ENCODE measurements at regions not wholly inside any gene's neighbourhood (a gene's known extent, or its start where the extent isn't known, plus 50 kb on each side); places are given as distances from the start of the nearest gene placed in this dataset.

- no peak for TF ChIP-seq ZNF70 (CRISPR knock-in tag; IDR thresholded peaks at IDR 0.05)
- no peak for TF ChIP-seq PATZ1 (CRISPR knock-in tag; IDR thresholded peaks at IDR 0.05; ENCODE audit: borderline replicate concordance)
Observed at GRCh38 chr20:48325656-48326433, 502.0 kb downstream of the PREX1 start (continued).

- ATAC-seq, result no peak
- TF ChIP-seq, protein P1, sequence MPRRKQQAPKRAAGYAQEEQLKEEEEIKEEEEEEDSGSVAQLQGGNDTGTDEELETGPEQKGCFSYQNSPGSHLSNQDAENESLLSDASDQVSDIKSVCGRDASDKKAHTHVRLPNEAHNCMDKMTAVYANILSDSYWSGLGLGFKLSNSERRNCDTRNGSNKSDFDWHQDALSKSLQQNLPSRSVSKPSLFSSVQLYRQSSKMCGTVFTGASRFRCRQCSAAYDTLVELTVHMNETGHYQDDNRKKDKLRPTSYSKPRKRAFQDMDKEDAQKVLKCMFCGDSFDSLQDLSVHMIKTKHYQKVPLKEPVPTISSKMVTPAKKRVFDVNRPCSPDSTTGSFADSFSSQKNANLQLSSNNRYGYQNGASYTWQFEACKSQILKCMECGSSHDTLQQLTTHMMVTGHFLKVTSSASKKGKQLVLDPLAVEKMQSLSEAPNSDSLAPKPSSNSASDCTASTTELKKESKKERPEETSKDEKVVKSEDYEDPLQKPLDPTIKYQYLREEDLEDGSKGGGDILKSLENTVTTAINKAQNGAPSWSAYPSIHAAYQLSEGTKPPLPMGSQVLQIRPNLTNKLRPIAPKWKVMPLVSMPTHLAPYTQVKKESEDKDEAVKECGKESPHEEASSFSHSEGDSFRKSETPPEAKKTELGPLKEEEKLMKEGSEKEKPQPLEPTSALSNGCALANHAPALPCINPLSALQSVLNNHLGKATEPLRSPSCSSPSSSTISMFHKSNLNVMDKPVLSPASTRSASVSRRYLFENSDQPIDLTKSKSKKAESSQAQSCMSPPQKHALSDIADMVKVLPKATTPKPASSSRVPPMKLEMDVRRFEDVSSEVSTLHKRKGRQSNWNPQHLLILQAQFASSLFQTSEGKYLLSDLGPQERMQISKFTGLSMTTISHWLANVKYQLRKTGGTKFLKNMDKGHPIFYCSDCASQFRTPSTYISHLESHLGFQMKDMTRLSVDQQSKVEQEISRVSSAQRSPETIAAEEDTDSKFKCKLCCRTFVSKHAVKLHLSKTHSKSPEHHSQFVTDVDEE (CRISPR knock-in tag; IDR thresholded peaks at IDR 0.05), result no peak
Observed at GRCh38 chr20:48324744-48325143, 503.1 kb downstream of the PREX1 start.

- TF ChIP-seq, protein P1 (CRISPR knock-in tag; IDR thresholded peaks at IDR 0.05), result no peak
- TF ChIP-seq GLIS3 (CRISPR knock-in tag; IDR thresholded peaks at IDR 0.05) (no peak), ISL1 (CRISPR knock-in tag; IDR thresholded peaks at IDR 0.05) (no peak), ZC3H10 (CRISPR knock-in tag; IDR thresholded peaks at IDR 0.05) (no peak), CSDC2 (CRISPR knock-in tag; IDR thresholded peaks at IDR 0.05) (no peak), PPARA (CRISPR knock-in tag; IDR thresholded peaks at IDR 0.05; ENCODE audit: borderline replicate concordance) (no peak), ZNF8 (CRISPR knock-in tag; IDR thresholded peaks at IDR 0.05) (no peak)
- no peak for ATAC-seq
Observed at GRCh38 chr20:48321271-48321670, 506.5 kb downstream of the PREX1 start.

DNA sequence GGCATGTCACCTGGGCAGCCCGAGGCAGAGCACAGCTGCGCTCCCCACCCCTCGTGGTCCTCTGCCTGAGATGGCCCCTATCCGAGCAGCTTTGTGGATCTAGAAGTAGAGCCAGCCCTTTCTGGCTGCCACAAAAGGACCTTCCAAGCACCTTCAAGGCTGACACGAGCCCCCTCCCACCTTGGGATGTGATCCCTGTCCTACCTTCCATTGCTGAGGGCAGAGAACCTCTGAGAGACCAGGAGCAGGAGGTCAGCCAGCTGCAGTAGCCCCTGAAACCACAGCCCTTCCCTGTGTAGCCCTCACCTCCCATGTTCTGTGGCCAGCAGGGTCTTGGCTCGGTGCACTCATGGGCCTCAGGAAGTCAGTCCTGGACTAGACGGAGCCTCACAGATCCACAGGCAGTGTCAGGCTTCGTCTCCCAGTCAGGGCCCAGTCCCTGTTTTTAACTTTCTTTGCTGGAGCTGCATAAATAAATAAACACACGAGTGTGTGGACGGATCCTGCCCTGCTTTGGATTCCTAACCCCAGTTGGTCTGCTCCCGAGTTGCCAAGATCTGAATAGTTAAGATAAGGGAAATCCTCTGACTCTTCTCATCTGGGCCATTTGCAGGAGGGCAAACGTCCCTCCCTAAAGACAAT, 507.7 kb downstream of the PREX1 start:
- TF ChIP-seq BACH2 (CRISPR knock-in tag; IDR thresholded peaks at IDR 0.05; ENCODE audit: borderline replicate concordance), result no peak
- TF ChIP-seq TOX (CRISPR knock-in tag; IDR thresholded peaks at IDR 0.05; ENCODE audit: borderline replicate concordance), result no peak
- TF ChIP-seq, protein P1 (CRISPR knock-in tag; IDR thresholded peaks at IDR 0.05), result no peak
- TF ChIP-seq CSDC2 (CRISPR knock-in tag; IDR thresholded peaks at IDR 0.05), result no peak
- no peak for TF ChIP-seq ZFP30 (CRISPR knock-in tag; IDR thresholded peaks at IDR 0.05)
- TF ChIP-seq PATZ1 (CRISPR knock-in tag; IDR thresholded peaks at IDR 0.05; ENCODE audit: borderline replicate concordance), result no peak
- no peak for TF ChIP-seq ZNF565 (CRISPR knock-in tag; conservative IDR thresholded peaks at IDR 0.05; ENCODE audit: low read depth)
- no peak for TF ChIP-seq PPARA (CRISPR knock-in tag; IDR thresholded peaks at IDR 0.05; ENCODE audit: borderline replicate concordance)
- TF ChIP-seq GLIS3 (CRISPR knock-in tag; IDR thresholded peaks at IDR 0.05), result no peak
- TF ChIP-seq ESRRG (CRISPR knock-in tag; IDR thresholded peaks at IDR 0.05), result no peak
- TF ChIP-seq ZNF70 (CRISPR knock-in tag; IDR thresholded peaks at IDR 0.05), result no peak
- no peak for TF ChIP-seq SNAI2 (CRISPR knock-in tag; IDR thresholded peaks at IDR 0.05)
- no peak for ATAC-seq

Data from SK-N-SH treated with all-trans-retinoic acid at 6 μM for 48 hours (cell line).